ENCODE measurements at regions not wholly inside any gene's neighbourhood (a gene's known extent, or its start where the extent isn't known, plus 50 kb on each side); places are given as distances from the start of the nearest gene placed in this dataset.

DNA sequence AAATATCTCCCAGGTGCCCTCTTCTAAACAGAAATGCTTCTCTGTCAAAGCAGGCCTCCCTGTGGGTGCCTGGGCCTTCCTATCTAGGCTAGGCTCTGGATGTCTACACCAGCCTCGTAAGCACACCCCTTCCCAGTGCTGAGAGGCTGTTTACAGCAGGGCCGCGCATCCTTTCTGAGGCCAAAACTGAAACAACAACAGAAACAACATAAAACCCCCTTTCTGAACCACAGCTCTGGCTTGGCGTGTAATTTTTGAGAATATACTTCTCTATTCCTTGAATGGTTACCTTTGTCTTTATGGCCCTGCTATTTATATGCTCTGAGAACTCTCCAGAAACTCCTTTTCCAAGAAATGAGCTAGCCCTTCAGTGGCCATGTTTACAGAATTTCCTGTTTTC, 118.4 kb downstream of the BCL2L11 start:
- TF ChIP-seq EZH2 (IDR thresholded peaks at IDR 0.05; ENCODE audit: borderline replicate concordance, insufficient read depth, low read depth, low read length, poor library complexity, severe bottlenecking) = no peak
- TF ChIP-seq, protein P1, sequence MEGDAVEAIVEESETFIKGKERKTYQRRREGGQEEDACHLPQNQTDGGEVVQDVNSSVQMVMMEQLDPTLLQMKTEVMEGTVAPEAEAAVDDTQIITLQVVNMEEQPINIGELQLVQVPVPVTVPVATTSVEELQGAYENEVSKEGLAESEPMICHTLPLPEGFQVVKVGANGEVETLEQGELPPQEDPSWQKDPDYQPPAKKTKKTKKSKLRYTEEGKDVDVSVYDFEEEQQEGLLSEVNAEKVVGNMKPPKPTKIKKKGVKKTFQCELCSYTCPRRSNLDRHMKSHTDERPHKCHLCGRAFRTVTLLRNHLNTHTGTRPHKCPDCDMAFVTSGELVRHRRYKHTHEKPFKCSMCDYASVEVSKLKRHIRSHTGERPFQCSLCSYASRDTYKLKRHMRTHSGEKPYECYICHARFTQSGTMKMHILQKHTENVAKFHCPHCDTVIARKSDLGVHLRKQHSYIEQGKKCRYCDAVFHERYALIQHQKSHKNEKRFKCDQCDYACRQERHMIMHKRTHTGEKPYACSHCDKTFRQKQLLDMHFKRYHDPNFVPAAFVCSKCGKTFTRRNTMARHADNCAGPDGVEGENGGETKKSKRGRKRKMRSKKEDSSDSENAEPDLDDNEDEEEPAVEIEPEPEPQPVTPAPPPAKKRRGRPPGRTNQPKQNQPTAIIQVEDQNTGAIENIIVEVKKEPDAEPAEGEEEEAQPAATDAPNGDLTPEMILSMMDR (IDR thresholded peaks at IDR 0.05) = no peak
